DOHH2 (cell line): ENCODE measurements at regions not wholly inside any gene's neighbourhood (a gene's known extent, or its start where the extent isn't known, plus 50 kb on each side); places are given as distances from the start of the nearest gene placed in this dataset.
"Not testable (repeated sequence)": the region's sequence is repeated elsewhere in the genome, so short reads cannot be mapped to it uniquely, and the experiment has no call there.

Experiments
- H3F3A ChIP-seq: fragments of 200-600 bp; sonication (generic), shearing (Covaris generic); 2 replicates; pipeline ENCODE4 v1.6.0; 2016; ENCODE audit warnings: antibody characterized with exemption, mild to moderate bottlenecking; ENCODE audit not compliant: control insufficient read depth, insufficient read depth
- H3K27ac ChIP-seq: fragments of 200-600 bp; sonication (generic); 2 replicates; pipeline ENCODE4 v1.5.1; 2014; ENCODE audit warnings: low read depth, mild to moderate bottlenecking, low read length, moderate library complexity
- H3K27me3 ChIP-seq: fragments of 200-600 bp; sonication (generic); 2 replicates; pipeline ENCODE4 v1.6.1; 2014; ENCODE audit warnings: mild to moderate bottlenecking, low read length, mixed read lengths; ENCODE audit not compliant: control insufficient read depth
- H3K36me3 ChIP-seq: fragments of 200-600 bp; sonication (generic); 2 replicates; pipeline ENCODE4 v1.6.1; 2014; ENCODE audit warnings: mild to moderate bottlenecking, low read length, moderate library complexity, mixed read lengths; ENCODE audit not compliant: control insufficient read depth
- H3K4me1 ChIP-seq: fragments of 200-600 bp; sonication (generic); 2 replicates; pipeline ENCODE4 v1.6.1; 2014; ENCODE audit warnings: mild to moderate bottlenecking, low read length, mixed read lengths; ENCODE audit not compliant: control insufficient read depth
- H3K4me2 ChIP-seq: fragments of 200-600 bp; sonication (generic); 2 replicates; pipeline ENCODE4 v1.6.0; 2014; ENCODE audit warnings: mild to moderate bottlenecking, low read length, moderate library complexity
- H3K4me3 ChIP-seq: fragments of 200-600 bp; sonication (generic); 2 replicates; pipeline ENCODE4 v1.5.1; 2014; ENCODE audit warnings: mild to moderate bottlenecking, low read length, mixed read lengths
- H3K79me2 ChIP-seq: fragments of 200-600 bp; sonication (generic); 2 replicates; pipeline ENCODE4 v1.6.1; 2014; ENCODE audit warnings: mild to moderate bottlenecking, low read length, mixed read lengths; ENCODE audit not compliant: control insufficient read depth
- H3K9me2 ChIP-seq: fragments of 200-600 bp; sonication (generic); replicated peaks from 2 replicates; pipeline ENCODE4 v1.6.1; 2014; ENCODE audit warnings: mild to moderate bottlenecking, low read length, mixed read lengths; ENCODE audit not compliant: control insufficient read depth
- H3K9me3 ChIP-seq: fragments of 200-600 bp; sonication (generic); 2 replicates; pipeline ENCODE4 v1.6.1; 2014; ENCODE audit warnings: antibody characterized with exemption, low read length, mixed read lengths; ENCODE audit not compliant: control insufficient read depth, insufficient read depth
- H4K20me1 ChIP-seq: fragments of 200-600 bp; sonication (generic); 2 replicates; pipeline ENCODE4 v1.6.0; 2014; ENCODE audit warnings: low read depth, mild to moderate bottlenecking, antibody characterized with exemption, low read length, moderate library complexity; ENCODE audit not compliant: control insufficient read depth, insufficient read depth
- EZH2phosphoT487 ChIP-seq: fragments of 200-600 bp; sonication (generic); IDR thresholded peaks from 2 replicates; pipeline ENCODE4 v1.6.1; 2017; ENCODE audit warnings: borderline replicate concordance, mild to moderate bottlenecking, antibody characterized with exemption, low read length, moderate library complexity, mixed read lengths
- TF ChIP-seq, protein P1 (sequence below): fragments of 200-600 bp; sonication (generic); IDR thresholded peaks from one replicate; pipeline ENCODE4 v1.5.1; 2014; ENCODE audit warnings: antibody characterized with exemption, mild to moderate bottlenecking, low read depth, low read length; ENCODE audit not compliant: poor library complexity, severe bottlenecking

- H3K4me1 ChIP-seq, H3F3A ChIP-seq, H3K36me3 ChIP-seq, H4K20me1 ChIP-seq, H3K79me2 ChIP-seq, H3K9me3 ChIP-seq, H3K4me3 ChIP-seq, H3K27me3 ChIP-seq, H3K4me2 ChIP-seq, H3K27ac ChIP-seq, H3K9me2 ChIP-seq: not testable (repeated sequence)
Observed at GRCh38 chr2:44067012-44067790, 71.4 kb upstream of the LRPPRC start.

DNA sequence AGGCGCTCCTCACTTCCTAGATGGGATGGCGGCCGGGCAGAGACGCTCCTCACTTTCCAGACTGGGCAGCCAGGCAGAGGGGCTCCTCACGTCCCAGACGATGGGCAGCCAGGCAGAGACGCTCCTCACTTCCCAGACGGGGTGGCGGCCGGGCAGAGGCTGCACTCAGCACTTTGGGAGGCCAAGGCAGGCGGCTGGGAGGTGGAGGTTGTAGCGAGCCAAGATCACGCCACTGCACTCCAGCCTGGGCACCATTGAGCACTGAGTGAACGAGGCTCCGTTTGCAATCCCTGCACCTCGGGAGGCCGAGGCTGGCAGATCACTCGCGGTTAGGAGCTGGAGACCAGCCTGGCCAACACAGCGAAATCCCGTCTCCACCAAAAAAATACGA lies 72.0 kb upstream of the LRPPRC start:
- not testable (repeated sequence) for H3K79me2 ChIP-seq, H4K20me1 ChIP-seq, H3K9me3 ChIP-seq, H3F3A ChIP-seq, H3K4me2 ChIP-seq, H3K27ac ChIP-seq, H3K4me1 ChIP-seq, H3K36me3 ChIP-seq, H3K9me2 ChIP-seq, H3K4me3 ChIP-seq, H3K27me3 ChIP-seq

DNA sequence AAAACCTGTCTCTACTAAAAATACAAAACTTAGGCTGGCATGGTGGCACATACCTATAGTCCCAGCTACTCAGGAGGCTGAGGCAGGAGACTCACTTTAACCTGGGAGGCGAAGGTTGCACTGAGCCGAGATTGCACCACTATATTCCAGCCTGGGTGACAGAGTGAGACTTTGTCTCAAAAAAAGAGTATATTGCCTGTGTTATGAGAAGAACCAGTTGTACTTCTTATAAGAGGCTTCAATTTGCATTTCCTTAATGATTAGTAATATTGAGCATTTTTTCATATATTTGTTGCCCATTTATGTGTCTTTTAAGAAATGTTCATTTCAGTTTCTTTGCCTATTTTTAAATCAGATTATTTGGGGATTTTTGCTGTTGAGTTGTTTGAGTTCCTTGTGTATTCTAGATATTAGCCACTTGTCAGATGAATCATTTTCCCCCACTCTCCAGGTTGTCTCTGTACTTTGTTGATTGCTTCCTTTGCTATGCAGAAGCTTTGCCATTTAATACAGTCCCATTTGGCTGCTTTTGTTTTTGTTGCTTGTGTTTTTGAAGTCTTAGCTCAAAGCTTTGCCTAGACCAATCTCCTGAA lies 75.8 kb upstream of the LRPPRC start:
- H3F3A ChIP-seq: no peaks in the 10 kb centered on the region

DNA sequence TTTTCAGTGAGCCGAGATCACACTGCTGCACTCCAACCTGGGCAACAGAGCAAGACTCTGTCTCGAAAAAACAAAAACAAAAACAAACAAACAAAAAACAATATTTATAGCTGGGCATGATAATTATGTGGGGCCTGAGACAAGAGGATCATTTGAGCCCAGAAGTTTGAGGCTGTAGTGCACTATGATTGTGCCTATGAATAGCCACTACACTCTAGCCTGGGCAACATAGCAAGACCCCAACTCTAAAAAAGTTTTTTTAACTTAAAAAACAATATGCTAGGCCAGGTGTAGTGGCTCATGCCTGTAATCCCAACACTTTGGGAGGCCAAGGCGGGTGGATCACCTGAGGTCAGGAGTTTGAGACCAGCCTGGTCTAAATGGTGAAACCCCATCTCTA lies 77.9 kb upstream of the LRPPRC start:
- not testable (repeated sequence) for H3K27ac ChIP-seq, H4K20me1 ChIP-seq, H3K9me3 ChIP-seq, H3K79me2 ChIP-seq, H3K4me2 ChIP-seq, H3K36me3 ChIP-seq, H3K4me1 ChIP-seq, H3K27me3 ChIP-seq, H3K4me3 ChIP-seq, H3K9me2 ChIP-seq, H3F3A ChIP-seq

More for the DNA sequence above, 75.8 kb upstream of the LRPPRC start:
- no peaks in the 10 kb centered on the region for H3K79me2 ChIP-seq
- H3K9me2 ChIP-seq: no peaks in the 10 kb centered on the region
- TF ChIP-seq EZH2phosphoT487: no peak
- TF ChIP-seq, protein P1, sequence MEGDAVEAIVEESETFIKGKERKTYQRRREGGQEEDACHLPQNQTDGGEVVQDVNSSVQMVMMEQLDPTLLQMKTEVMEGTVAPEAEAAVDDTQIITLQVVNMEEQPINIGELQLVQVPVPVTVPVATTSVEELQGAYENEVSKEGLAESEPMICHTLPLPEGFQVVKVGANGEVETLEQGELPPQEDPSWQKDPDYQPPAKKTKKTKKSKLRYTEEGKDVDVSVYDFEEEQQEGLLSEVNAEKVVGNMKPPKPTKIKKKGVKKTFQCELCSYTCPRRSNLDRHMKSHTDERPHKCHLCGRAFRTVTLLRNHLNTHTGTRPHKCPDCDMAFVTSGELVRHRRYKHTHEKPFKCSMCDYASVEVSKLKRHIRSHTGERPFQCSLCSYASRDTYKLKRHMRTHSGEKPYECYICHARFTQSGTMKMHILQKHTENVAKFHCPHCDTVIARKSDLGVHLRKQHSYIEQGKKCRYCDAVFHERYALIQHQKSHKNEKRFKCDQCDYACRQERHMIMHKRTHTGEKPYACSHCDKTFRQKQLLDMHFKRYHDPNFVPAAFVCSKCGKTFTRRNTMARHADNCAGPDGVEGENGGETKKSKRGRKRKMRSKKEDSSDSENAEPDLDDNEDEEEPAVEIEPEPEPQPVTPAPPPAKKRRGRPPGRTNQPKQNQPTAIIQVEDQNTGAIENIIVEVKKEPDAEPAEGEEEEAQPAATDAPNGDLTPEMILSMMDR: no peak
- H3K4me3 ChIP-seq: no peak overlapping the region
- H3K4me2 ChIP-seq: no peak overlapping the region
- no peaks in the 10 kb centered on the region for H3K9me3 ChIP-seq
- H3K27me3 ChIP-seq: peaks cover 4% of the 10 kb centered on the region; the same call in 1 of the 2 replicates
- no peaks in the 10 kb centered on the region for H3K4me1 ChIP-seq
- H3K27ac ChIP-seq: no peak overlapping the region
- H4K20me1 ChIP-seq: no peaks in the 10 kb centered on the region
- H3K36me3 ChIP-seq: no peaks in the 10 kb centered on the region

- not testable (repeated sequence) for H3K4me2 ChIP-seq, H3F3A ChIP-seq, H4K20me1 ChIP-seq, H3K36me3 ChIP-seq, H3K4me3 ChIP-seq, H3K9me2 ChIP-seq, H3K27me3 ChIP-seq, H3K27ac ChIP-seq, H3K4me1 ChIP-seq, H3K79me2 ChIP-seq, H3K9me3 ChIP-seq
Observed at GRCh38 chr2:44074795-44075194, 79.0 kb upstream of the LRPPRC start.
